Peyer's patch (tissue), 4 donors: ENCODE measurements at regions not wholly inside any gene's neighbourhood (a gene's known extent, or its start where the extent isn't known, plus 50 kb on each side); places are given as distances from the start of the nearest gene placed in this dataset.

Source experiments
- POLR2A ChIP-seq, 2 donors: fragments of 450-650 bp; IDR thresholded peaks; one replicate each; pipeline ENCODE4 v1.5.1; 2017; ENCODE audit warnings: antibody characterized with exemption in 2 of 2, mild to moderate bottlenecking in 2 of 2, moderate library complexity in 2 of 2
- TF ChIP-seq, protein P1 (sequence below), 6 experiments: fragments of 450-650 bp in 4 of 6; fragments of 200-600 bp in 2 of 6; sonication (generic) in 1 of 6; IDR thresholded peaks; one replicate each; pipeline ENCODE4 v1.5.1; 2017 to 2019; ENCODE audit warnings: antibody characterized with exemption in 6 of 6, mild to moderate bottlenecking in 3 of 6, moderate library complexity in 1 of 6

DNA sequence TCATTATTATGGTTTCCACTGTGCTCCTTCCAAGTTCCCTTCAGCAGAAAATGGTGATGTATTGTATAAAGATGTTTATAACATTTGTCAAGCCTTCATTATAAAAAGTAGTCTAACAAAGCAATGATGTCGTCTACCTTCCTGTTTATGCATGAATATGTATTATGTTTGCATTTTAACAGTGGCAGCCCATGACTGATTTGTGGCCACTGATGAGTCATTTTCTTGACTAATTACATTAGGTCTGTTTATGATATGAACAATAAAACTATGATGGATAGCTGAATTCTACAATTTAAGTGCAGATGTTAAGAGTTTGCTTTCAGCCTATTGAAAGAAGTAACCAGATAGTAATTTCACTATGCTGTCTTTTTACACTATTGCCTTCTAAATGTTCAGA, 75.4 kb upstream of the ADAMTS19 start:
- TF ChIP-seq, protein P1, sequence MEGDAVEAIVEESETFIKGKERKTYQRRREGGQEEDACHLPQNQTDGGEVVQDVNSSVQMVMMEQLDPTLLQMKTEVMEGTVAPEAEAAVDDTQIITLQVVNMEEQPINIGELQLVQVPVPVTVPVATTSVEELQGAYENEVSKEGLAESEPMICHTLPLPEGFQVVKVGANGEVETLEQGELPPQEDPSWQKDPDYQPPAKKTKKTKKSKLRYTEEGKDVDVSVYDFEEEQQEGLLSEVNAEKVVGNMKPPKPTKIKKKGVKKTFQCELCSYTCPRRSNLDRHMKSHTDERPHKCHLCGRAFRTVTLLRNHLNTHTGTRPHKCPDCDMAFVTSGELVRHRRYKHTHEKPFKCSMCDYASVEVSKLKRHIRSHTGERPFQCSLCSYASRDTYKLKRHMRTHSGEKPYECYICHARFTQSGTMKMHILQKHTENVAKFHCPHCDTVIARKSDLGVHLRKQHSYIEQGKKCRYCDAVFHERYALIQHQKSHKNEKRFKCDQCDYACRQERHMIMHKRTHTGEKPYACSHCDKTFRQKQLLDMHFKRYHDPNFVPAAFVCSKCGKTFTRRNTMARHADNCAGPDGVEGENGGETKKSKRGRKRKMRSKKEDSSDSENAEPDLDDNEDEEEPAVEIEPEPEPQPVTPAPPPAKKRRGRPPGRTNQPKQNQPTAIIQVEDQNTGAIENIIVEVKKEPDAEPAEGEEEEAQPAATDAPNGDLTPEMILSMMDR (IDR thresholded peaks at IDR 0.05) = no peak
- no peak for TF ChIP-seq POLR2A (IDR thresholded peaks at IDR 0.05)
